Loucy (cell line): ENCODE measurements at regions not wholly inside any gene's neighbourhood (a gene's known extent, or its start where the extent isn't known, plus 50 kb on each side); places are given as distances from the start of the nearest gene placed in this dataset.

ENCODE experiments used
- CTCF ChIP-seq: fragments of 200-600 bp; sonication (generic); conservative IDR thresholded peaks from 2 replicates; pipeline ENCODE4 v1.5.1; 2014; ENCODE audit warnings: mild to moderate bottlenecking, antibody characterized with exemption, low read length
- EZH2phosphoT487 ChIP-seq: fragments of 200-600 bp; IDR thresholded peaks from 2 replicates; pipeline ENCODE4 v1.6.1; 2018; ENCODE audit warnings: antibody characterized with exemption, mild to moderate bottlenecking, moderate library complexity, borderline replicate concordance

- TF ChIP-seq CTCF (no peak), EZH2phosphoT487 (no peak)
Measured at GRCh38 chr16:86739178-86739577, 160.8 kb downstream of the FOXL1 start.
